Ovary (tissue), 7 donors: ENCODE measurements at regions not wholly inside any gene's neighbourhood (a gene's known extent, or its start where the extent isn't known, plus 50 kb on each side); places are given as distances from the start of the nearest gene placed in this dataset.
"Not testable (repeated sequence)": the region's sequence is repeated elsewhere in the genome, so short reads cannot be mapped to it uniquely, and the experiment has no call there.

Experiments
- DNase-seq, 5 donors: peaks; one replicate each; pipeline ENCODE4 v3.0.0-alpha.2; 2019 to 2020
- H3K27ac ChIP-seq, 2 donors: fragments of 200-600 bp; one replicate each; pipeline versions ENCODE4 v1.5.1 to v1.8.0; 2019 to 2022
- H3K27me3 ChIP-seq: fragments of 200-600 bp; one replicate; pipeline ENCODE4 v1.8.0; 2022
- H3K36me3 ChIP-seq: fragments of 200-600 bp; sonication (generic); one replicate; pipeline ENCODE4 v1.5.1; 2019
- H3K4me1 ChIP-seq: one replicate; pipeline ENCODE4 v1.8.1; 2013; ENCODE audit warnings: mild to moderate bottlenecking, moderate library complexity; ENCODE audit not compliant: insufficient read depth
- H3K4me3 ChIP-seq: fragments of 200-600 bp; sonication (generic); one replicate; pipeline ENCODE4 v1.5.1; 2017
- H3K9me3 ChIP-seq, 2 donors: fragments of 200-600 bp in 1 of 2; sonication (generic) in 1 of 2; one replicate each; pipeline versions ENCODE4 v1.5.1 to v1.8.1; 2013 to 2019; ENCODE audit warnings: mild to moderate bottlenecking in 1 of 2, moderate library complexity in 1 of 2
- CTCF ChIP-seq, 3 donors: fragments of 450-650 bp in 2 of 3; fragments of 200-600 bp in 1 of 3; IDR thresholded peaks; one replicate each; pipeline versions ENCODE4 v1.5.1 to v1.8.0; 2016 to 2022; ENCODE audit warnings: antibody characterized with exemption in 3 of 3, mild to moderate bottlenecking in 1 of 3
- EP300 ChIP-seq: sonication (generic); formaldehyde crosslinking; IDR thresholded peaks from one replicate; pipeline ENCODE4 v1.6.1; 2017; ENCODE audit warnings: antibody characterized with exemption
- POLR2A ChIP-seq: fragments of 450-650 bp; IDR thresholded peaks from one replicate; pipeline ENCODE4 v1.6.1; 2017; ENCODE audit warnings: antibody characterized with exemption, mild to moderate bottlenecking, moderate library complexity
- WGBS, 3 donors: extraction: QIAGEN DNeasy Blood & Tissue Kit in 1 of 3; methylation state at CpG; one replicate each; pipeline versions ENCODE4 v1.1.5 to v1.1.7; 2013 to 2017; 5-methylcytosine and 5-hydroxymethylcytosine counted together
- intact Hi-C, 4 donors: fragments of 100-400 bp; cut with DNase I; formaldehyde crosslinking; loops; one replicate each; pipeline versions ENCODE4 v1.11.0 to v1.15.1; 2022 to 2023
- donor health status: DM: no; HTN: no; CAD: no; lungs with moderate emphysema.
- donor health status: DM: no; HTN: no; CAD: no.
- donor health status: Bipolar disorder and iron deficiency.
- donor health status: DM: no; HTN: no; CAD: no.
- donor health status: DM: yes; HTN: yes; CAD: no.

GRCh38 chr3:86413645-86414044, 577.3 kb downstream of the VGLL3 start:
- no peak overlapping the region for H3K4me3 ChIP-seq
- TF ChIP-seq CTCF (IDR thresholded peaks at IDR 0.05): no peak
- no peaks in the 10 kb centered on the region for H3K27me3 ChIP-seq
- WGBS, 3 donors: 29 to 38% (median 34%) methylated on average over 2 of the region's 2 CpGs
- no peaks in the 10 kb centered on the region for H3K36me3 ChIP-seq
- DNase-seq: no peak
- no peaks in the 10 kb centered on the region for H3K9me3 ChIP-seq
- H3K27ac ChIP-seq: no peak overlapping the region
- intact Hi-C loops: no loop called here
- H3K4me1 ChIP-seq: no peaks in the 10 kb centered on the region

GRCh38 chr3:86410587-86410986, 580.4 kb downstream of the VGLL3 start:
- Histone ChIP-seq H3K9me3 (no peaks in the 10 kb centered on the region), H3K36me3 (no peaks in the 10 kb centered on the region), H3K27me3 (no peaks in the 10 kb centered on the region), H3K4me3 (no peak overlapping the region), H3K27ac (no peak overlapping the region), H3K4me1 (no peaks in the 10 kb centered on the region)
- intact Hi-C loops: no loop called here
- TF ChIP-seq CTCF (IDR thresholded peaks at IDR 0.05): no peak
- TF ChIP-seq EP300: no peak
- no peak for TF ChIP-seq POLR2A
- DNase-seq: no peak
- 49 to 57% (median 50%) methylated on average over 2 of the region's 2 CpGs for WGBS, 3 donors

DNA sequence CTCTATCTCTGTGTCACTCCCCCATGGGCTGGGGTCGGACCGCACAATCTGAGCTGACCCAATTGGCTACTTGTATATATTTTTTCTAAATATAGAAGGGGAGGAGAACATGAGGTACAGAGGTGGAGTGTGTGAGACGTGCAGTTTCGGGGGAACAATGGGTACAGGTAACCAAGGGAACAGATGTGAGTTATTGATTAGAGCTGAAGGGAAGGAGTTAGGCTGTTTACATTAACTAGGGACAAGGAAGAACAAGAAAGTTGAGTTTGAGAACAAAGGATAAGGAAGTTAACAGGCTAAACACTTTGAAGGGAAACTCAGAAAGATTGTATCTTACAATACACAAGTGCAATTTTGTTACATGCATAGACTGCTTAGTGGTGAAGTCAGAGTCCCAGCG, 601.2 kb downstream of the VGLL3 start:
- WGBS, 3 donors: 83 to 87% (median 83%) methylated on average over 5 of the region's 5 CpGs
- intact Hi-C loops, DNase-seq, H3K36me3 ChIP-seq, H3K27ac ChIP-seq, H3K9me3 ChIP-seq, H3K4me3 ChIP-seq, H3K27me3 ChIP-seq, H3K4me1 ChIP-seq: not testable (repeated sequence)

GRCh38 chr3:86388820-86389219, 602.1 kb downstream of the VGLL3 start:
- intact Hi-C loops: no loop called here
- TF ChIP-seq CTCF (IDR thresholded peaks at IDR 0.05): no peak
- no peak for TF ChIP-seq POLR2A
- no peak for TF ChIP-seq EP300
- no peaks in the 10 kb centered on the region for H3K4me1 ChIP-seq
- no peaks in the 10 kb centered on the region for H3K27me3 ChIP-seq
- WGBS, 3 donors: 66 to 75% (median 74%) methylated on average over 4 of the region's 4 CpGs
- DNase-seq: no peak
- no peaks in the 10 kb centered on the region for H3K36me3 ChIP-seq
- H3K4me3 ChIP-seq: no peak overlapping the region
- H3K27ac ChIP-seq: no peak overlapping the region
- no peaks in the 10 kb centered on the region for H3K9me3 ChIP-seq

DNA sequence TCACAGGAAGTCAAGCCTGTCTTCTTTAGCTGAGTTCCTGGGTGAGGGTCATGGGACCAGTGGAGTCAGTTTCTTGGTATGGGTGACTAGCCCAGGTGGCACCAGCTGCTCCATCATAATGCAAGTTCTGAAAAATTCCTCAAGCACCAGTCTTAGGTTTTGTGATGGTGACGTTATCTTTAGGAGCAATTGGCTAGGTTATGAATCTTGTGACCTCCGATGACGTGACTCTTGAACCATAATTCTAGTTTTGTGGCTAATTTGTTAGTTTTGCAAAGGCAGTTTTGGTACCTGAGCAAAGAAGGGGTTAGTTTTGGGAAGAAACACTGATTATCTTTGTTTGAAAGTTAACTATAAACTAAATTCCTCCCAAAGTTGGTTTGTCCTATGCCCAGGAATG, 608.4 kb downstream of the VGLL3 start:
- no peak for TF ChIP-seq POLR2A
- no peak overlapping the region for H3K27ac ChIP-seq
- H3K36me3 ChIP-seq: no peaks in the 10 kb centered on the region
- H3K9me3 ChIP-seq: no peaks in the 10 kb centered on the region
- DNase-seq: no peak
- WGBS, 3 donors: 75 to 92% (median 76%) methylated on average over 3 of the region's 3 CpGs
- H3K4me1 ChIP-seq: no peaks in the 10 kb centered on the region
- H3K27me3 ChIP-seq: no peaks in the 10 kb centered on the region
- H3K4me3 ChIP-seq: no peak overlapping the region
- intact Hi-C loops: no loop called here

- no peak overlapping the region for H3K4me3 ChIP-seq
- no peak overlapping the region for H3K27ac ChIP-seq
- H3K27me3 ChIP-seq: no peaks in the 10 kb centered on the region
- no peaks in the 10 kb centered on the region for H3K9me3 ChIP-seq
- TF ChIP-seq CTCF (IDR thresholded peaks at IDR 0.05) (no peak), EP300 (no peak), POLR2A (no peak)
- intact Hi-C loops: no loop called here
- no peaks in the 10 kb centered on the region for H3K36me3 ChIP-seq
- no peak for DNase-seq
- WGBS, 3 donors: 80 to 86% (median 86%) methylated on average over 2 of the region's 2 CpGs
- no peaks in the 10 kb centered on the region for H3K4me1 ChIP-seq
Measured at GRCh38 chr3:86381247-86381646, 609.7 kb downstream of the VGLL3 start.
